MCF 10A (cell line): ENCODE measurements at regions not wholly inside any gene's neighbourhood (a gene's known extent, or its start where the extent isn't known, plus 50 kb on each side); places are given as distances from the start of the nearest gene placed in this dataset.
A peak's percentile ranks its signal among the peaks of the same experiment; 100 is the strongest.

ENCODE experiments used
- BruUV-seq: library from RNA; stranded (reverse); fragments of 400-500 nt; replicated peaks from 2 replicates; lab custom pipeline; 2021; lab: Mats Ljungman, UMichigan
- CTCF ChIA-PET: fragments of 300-600 bp; sonication (Branson Sonifier 250); formaldehyde crosslinking; extraction: SDS; loops from one replicate; lab custom pipeline; 2021; ENCODE audit warnings: antibody characterized with exemption, inconsistent platforms; lab: Yijun Ruan, JAX
- POLR2A ChIA-PET: fragments of 300-600, 350-650 bp; sonication (Branson Sonifier 250); formaldehyde crosslinking; extraction: SDS; loops from one replicate; lab custom pipeline; 2020; ENCODE audit warnings: antibody characterized with exemption, inconsistent platforms; lab: Yijun Ruan, JAX
- DNase-seq: peaks from one replicate; pipeline ENCODE4 v3.0.0-alpha.2; 2018; ENCODE audit not compliant: unreplicated experiment
- H3K27ac Mint-ChIP-seq: one replicate; pipeline ENCODE4 v1.8.0; 2022; ENCODE audit warnings: mild to moderate bottlenecking, low read depth, mixed read lengths; ENCODE audit not compliant: unreplicated experiment
- H3K27me3 Mint-ChIP-seq: one replicate; pipeline ENCODE4 v1.8.0; 2022; ENCODE audit warnings: mixed read lengths; ENCODE audit not compliant: insufficient read depth, unreplicated experiment
- H3K36me3 Mint-ChIP-seq: one replicate; pipeline ENCODE4 v1.8.0; 2022; ENCODE audit warnings: mild to moderate bottlenecking, moderate library complexity, mixed read lengths; ENCODE audit not compliant: insufficient read depth, unreplicated experiment
- H3K4me1 Mint-ChIP-seq: one replicate; pipeline ENCODE4 v1.8.0; 2022; ENCODE audit warnings: mixed read lengths; ENCODE audit not compliant: insufficient read depth, unreplicated experiment
- H3K4me3 Mint-ChIP-seq: one replicate; pipeline ENCODE4 v1.8.0; 2022; ENCODE audit warnings: mild to moderate bottlenecking, moderate library complexity, mixed read lengths; ENCODE audit not compliant: unreplicated experiment
- H3K9me3 Mint-ChIP-seq: one replicate; pipeline ENCODE4 v1.8.0; 2022; ENCODE audit warnings: mixed read lengths; ENCODE audit not compliant: unreplicated experiment
- CTCF ChIP-seq: fragments of 200-600 bp; IDR thresholded peaks from one replicate; pipeline ENCODE4 v1.8.0; 2022; ENCODE audit warnings: antibody characterized with exemption, mild to moderate bottlenecking; ENCODE audit not compliant: unreplicated experiment
- intact Hi-C: fragments of 100-400 bp; cut with micrococcal nuclease; formaldehyde crosslinking; loops from 2 replicates; pipeline ENCODE4 v1.14.1; 2022

- BruUV-seq = no TSS peak
- Mint-ChIP-seq H3K27ac (no peak overlapping the region), H3K36me3 (no peaks in the 10 kb centered on the region), H3K4me1 (peaks cover 20% of the 10 kb centered on the region), H3K4me3 (no peak overlapping the region), H3K9me3 (peaks cover 13% of the 10 kb centered on the region), H3K27me3 (no peaks in the 10 kb centered on the region)
- TF ChIP-seq CTCF = no peak
- POLR2A ChIA-PET = interaction anchor here (0.7 to 1.1 kb wide), 3 partner anchors 8 to 378 kb away, joined by 3 read pairs; no protein-coding TSS in a partner anchor
- CTCF ChIA-PET = interaction anchor here (0.9 to 1.1 kb wide), 4 partner anchors 12 to 281 kb away, joined by 3 to 4 read pairs (median 4); no protein-coding TSS in a partner anchor
- intact Hi-C loops = no loop called here
- no peak for DNase-seq
Measured at GRCh38 chr2:12338946-12339697, 377.6 kb upstream of the TRIB2 start.

GRCh38 chr2:12340164-12340563 is 376.6 kb upstream of the TRIB2 start:
- no peak overlapping the region for H3K4me3 Mint-ChIP-seq
- peaks cover 14% of the 10 kb centered on the region for H3K4me1 Mint-ChIP-seq
- no peak for DNase-seq
- H3K36me3 Mint-ChIP-seq = no peaks in the 10 kb centered on the region
- ChIA-PET POLR2A (interaction anchor here (0.9 to 1.1 kb wide), 2 partner anchors 10 to 14 kb away, joined by 3 read pairs; no protein-coding TSS in a partner anchor), CTCF (interaction anchor here (1.0 kb wide), 1 partner anchor 17 kb away, joined by 3 read pairs; no protein-coding TSS in a partner anchor)
- no peak for TF ChIP-seq CTCF
- peaks cover 18% of the 10 kb centered on the region for H3K9me3 Mint-ChIP-seq
- no peak overlapping the region for H3K27ac Mint-ChIP-seq
- intact Hi-C loops = no loop called here
- H3K27me3 Mint-ChIP-seq = no peaks in the 10 kb centered on the region
- no TSS peak for BruUV-seq

GRCh38 chr2:12341215-12341614 is 375.5 kb upstream of the TRIB2 start:
- TF ChIP-seq CTCF = no peak
- H3K4me1 Mint-ChIP-seq = peaks cover 14% of the 10 kb centered on the region
- BruUV-seq = no TSS peak

GRCh38 chr2:12341920-12342319 is 374.8 kb upstream of the TRIB2 start:
- Mint-ChIP-seq H3K36me3 (no peaks in the 10 kb centered on the region), H3K4me1 (peaks cover 16% of the 10 kb centered on the region), H3K9me3 (peaks cover 20% of the 10 kb centered on the region), H3K27me3 (no peaks in the 10 kb centered on the region), H3K27ac (no peak overlapping the region), H3K4me3 (no peak overlapping the region)
- ChIA-PET POLR2A (no interaction called here), CTCF (no interaction called here)
- intact Hi-C loops = no loop called here
- peak; percentile 26 for DNase-seq
- no peak for TF ChIP-seq CTCF
- BruUV-seq = no TSS peak

More at GRCh38 chr2:12341215-12341614, 375.5 kb upstream of the TRIB2 start:
- intact Hi-C loops = no loop called here
- no peaks in the 10 kb centered on the region for H3K27me3 Mint-ChIP-seq
- no peak overlapping the region for H3K4me3 Mint-ChIP-seq
- DNase-seq = no peak
- peaks cover 20% of the 10 kb centered on the region for H3K9me3 Mint-ChIP-seq
- ChIA-PET POLR2A (no interaction called here), CTCF (no interaction called here)
- peak overlapping the region; percentile 28 for H3K27ac Mint-ChIP-seq
- H3K36me3 Mint-ChIP-seq = no peaks in the 10 kb centered on the region
